DOHH2 (cell line): ENCODE measurements at regions not wholly inside any gene's neighbourhood (a gene's known extent, or its start where the extent isn't known, plus 50 kb on each side); places are given as distances from the start of the nearest gene placed in this dataset.

ENCODE experiments used
- H3F3A ChIP-seq: fragments of 200-600 bp; sonication (generic), shearing (Covaris generic); 2 replicates; pipeline ENCODE4 v1.6.0; 2016; ENCODE audit warnings: antibody characterized with exemption, mild to moderate bottlenecking; ENCODE audit not compliant: control insufficient read depth, insufficient read depth
- H3K27ac ChIP-seq: fragments of 200-600 bp; sonication (generic); 2 replicates; pipeline ENCODE4 v1.5.1; 2014; ENCODE audit warnings: low read depth, mild to moderate bottlenecking, low read length, moderate library complexity
- H3K27me3 ChIP-seq: fragments of 200-600 bp; sonication (generic); 2 replicates; pipeline ENCODE4 v1.6.1; 2014; ENCODE audit warnings: mild to moderate bottlenecking, low read length, mixed read lengths; ENCODE audit not compliant: control insufficient read depth
- H3K36me3 ChIP-seq: fragments of 200-600 bp; sonication (generic); 2 replicates; pipeline ENCODE4 v1.6.1; 2014; ENCODE audit warnings: mild to moderate bottlenecking, low read length, moderate library complexity, mixed read lengths; ENCODE audit not compliant: control insufficient read depth
- H3K4me1 ChIP-seq: fragments of 200-600 bp; sonication (generic); 2 replicates; pipeline ENCODE4 v1.6.1; 2014; ENCODE audit warnings: mild to moderate bottlenecking, low read length, mixed read lengths; ENCODE audit not compliant: control insufficient read depth
- H3K4me2 ChIP-seq: fragments of 200-600 bp; sonication (generic); 2 replicates; pipeline ENCODE4 v1.6.0; 2014; ENCODE audit warnings: mild to moderate bottlenecking, low read length, moderate library complexity
- H3K4me3 ChIP-seq: fragments of 200-600 bp; sonication (generic); 2 replicates; pipeline ENCODE4 v1.5.1; 2014; ENCODE audit warnings: mild to moderate bottlenecking, low read length, mixed read lengths
- H3K79me2 ChIP-seq: fragments of 200-600 bp; sonication (generic); 2 replicates; pipeline ENCODE4 v1.6.1; 2014; ENCODE audit warnings: mild to moderate bottlenecking, low read length, mixed read lengths; ENCODE audit not compliant: control insufficient read depth
- H3K9me2 ChIP-seq: fragments of 200-600 bp; sonication (generic); replicated peaks from 2 replicates; pipeline ENCODE4 v1.6.1; 2014; ENCODE audit warnings: mild to moderate bottlenecking, low read length, mixed read lengths; ENCODE audit not compliant: control insufficient read depth
- H3K9me3 ChIP-seq: fragments of 200-600 bp; sonication (generic); 2 replicates; pipeline ENCODE4 v1.6.1; 2014; ENCODE audit warnings: antibody characterized with exemption, low read length, mixed read lengths; ENCODE audit not compliant: control insufficient read depth, insufficient read depth
- H4K20me1 ChIP-seq: fragments of 200-600 bp; sonication (generic); 2 replicates; pipeline ENCODE4 v1.6.0; 2014; ENCODE audit warnings: low read depth, mild to moderate bottlenecking, antibody characterized with exemption, low read length, moderate library complexity; ENCODE audit not compliant: control insufficient read depth, insufficient read depth
- CTCF ChIP-seq: fragments of 200-600 bp; sonication (generic); IDR thresholded peaks from one replicate; pipeline ENCODE4 v1.5.1; 2014; ENCODE audit warnings: antibody characterized with exemption, mild to moderate bottlenecking, low read depth, low read length; ENCODE audit not compliant: poor library complexity, severe bottlenecking
- EZH2phosphoT487 ChIP-seq: fragments of 200-600 bp; sonication (generic); IDR thresholded peaks from 2 replicates; pipeline ENCODE4 v1.6.1; 2017; ENCODE audit warnings: borderline replicate concordance, mild to moderate bottlenecking, antibody characterized with exemption, low read length, moderate library complexity, mixed read lengths

GRCh38 chr3:34283751-34284150 is 485.3 kb downstream of the PDCD6IP start:
- no peaks in the 10 kb centered on the region for H3F3A ChIP-seq
- H3K27me3 ChIP-seq: no peaks in the 10 kb centered on the region
- no peak overlapping the region for H3K27ac ChIP-seq
- H3K4me3 ChIP-seq: no peak overlapping the region
- no peaks in the 10 kb centered on the region for H3K4me1 ChIP-seq
- no peak for TF ChIP-seq EZH2phosphoT487
- TF ChIP-seq CTCF: no peak
- H3K9me3 ChIP-seq: no peaks in the 10 kb centered on the region
- no peaks in the 10 kb centered on the region for H3K79me2 ChIP-seq
- no peaks in the 10 kb centered on the region for H4K20me1 ChIP-seq
- H3K36me3 ChIP-seq: no peaks in the 10 kb centered on the region
- H3K9me2 ChIP-seq: no peaks in the 10 kb centered on the region
- no peak overlapping the region for H3K4me2 ChIP-seq

GRCh38 chr3:34284959-34285826 is 486.8 kb downstream of the PDCD6IP start:
- H3K27ac ChIP-seq: no peak overlapping the region
- H3K9me3 ChIP-seq: no peaks in the 10 kb centered on the region
- H3K4me2 ChIP-seq: no peak overlapping the region
- no peak overlapping the region for H3K4me3 ChIP-seq
- no peaks in the 10 kb centered on the region for H3K79me2 ChIP-seq
- H3K9me2 ChIP-seq: no peaks in the 10 kb centered on the region
- no peak for TF ChIP-seq CTCF
- TF ChIP-seq EZH2phosphoT487: no peak
- H4K20me1 ChIP-seq: no peaks in the 10 kb centered on the region
- H3K4me1 ChIP-seq: no peaks in the 10 kb centered on the region
- H3K27me3 ChIP-seq: no peaks in the 10 kb centered on the region
- no peaks in the 10 kb centered on the region for H3F3A ChIP-seq
- no peaks in the 10 kb centered on the region for H3K36me3 ChIP-seq

- H3K36me3 ChIP-seq: no peaks in the 10 kb centered on the region
- H3K27ac ChIP-seq: no peak overlapping the region
Measured at GRCh38 chr3:34285827-34286188, 487.4 kb downstream of the PDCD6IP start.

More at GRCh38 chr3:34285827-34286188, 487.4 kb downstream of the PDCD6IP start:
- no peaks in the 10 kb centered on the region for H3K9me2 ChIP-seq
- no peaks in the 10 kb centered on the region for H4K20me1 ChIP-seq
- H3K4me1 ChIP-seq: no peaks in the 10 kb centered on the region
- no peak overlapping the region for H3K4me3 ChIP-seq
- no peaks in the 10 kb centered on the region for H3K79me2 ChIP-seq
- H3K9me3 ChIP-seq: no peaks in the 10 kb centered on the region
- no peak for TF ChIP-seq CTCF
- no peak for TF ChIP-seq EZH2phosphoT487
- no peaks in the 10 kb centered on the region for H3F3A ChIP-seq
- H3K4me2 ChIP-seq: no peak overlapping the region
- no peaks in the 10 kb centered on the region for H3K27me3 ChIP-seq
